GM12891 (cell line): ENCODE measurements at regions not wholly inside any gene's neighbourhood (a gene's known extent, or its start where the extent isn't known, plus 50 kb on each side); places are given as distances from the start of the nearest gene placed in this dataset.

Experiments
- PAX5 ChIP-seq: IDR thresholded peaks from 2 replicates; pipeline ENCODE4 v1.6.1; 2011; ENCODE audit warnings: low read length, moderate library complexity, mild to moderate bottlenecking; ENCODE audit not compliant: insufficient read depth, severe bottlenecking
- POLR2A ChIP-seq: IDR thresholded peaks from 2 replicates; pipeline ENCODE4 v1.6.1; 2011; ENCODE audit warnings: low read depth, low read length, control low read depth
- POLR2AphosphoS5 ChIP-seq: IDR thresholded peaks from 2 replicates; pipeline ENCODE4 v1.6.1; 2011; ENCODE audit warnings: low read depth, low read length, control low read depth
- POU2F2 ChIP-seq: IDR thresholded peaks from 2 replicates; pipeline ENCODE4 v1.6.1; 2011; ENCODE audit warnings: low read depth, mild to moderate bottlenecking, control low read depth, low read length, moderate library complexity
- SPI1 ChIP-seq: IDR thresholded peaks from 2 replicates; pipeline ENCODE4 v1.6.1; 2011; ENCODE audit warnings: low read depth, low read length, control low read depth
- TAF1 ChIP-seq: IDR thresholded peaks from 2 replicates; pipeline ENCODE4 v1.6.1; 2011; ENCODE audit warnings: low read depth, low read length, control low read depth

DNA sequence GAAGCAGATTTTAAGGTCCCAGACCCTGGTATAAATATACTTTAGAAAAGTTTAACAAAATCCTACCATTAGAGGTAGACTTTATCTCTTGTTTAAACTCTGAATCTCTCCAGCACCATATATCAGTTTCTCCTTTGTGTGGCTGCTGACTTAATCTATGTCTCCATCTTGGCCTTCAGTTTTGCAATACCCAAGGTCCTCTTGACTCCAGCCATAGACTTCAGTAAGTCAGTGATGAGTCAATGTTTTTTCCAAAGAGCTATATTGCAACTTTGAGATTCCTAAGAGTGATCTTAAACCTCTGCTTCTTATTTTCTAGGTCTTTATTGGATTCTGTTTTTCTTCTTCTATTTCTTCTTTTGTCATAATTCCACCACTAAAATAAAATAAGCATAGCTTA is 50.8 kb upstream of the ADGRL3 start:
- no peak for TF ChIP-seq POLR2A
- TF ChIP-seq POLR2AphosphoS5, result no peak
- no peak for TF ChIP-seq TAF1
- no peak for TF ChIP-seq PAX5
- no peak for TF ChIP-seq POU2F2
- TF ChIP-seq SPI1, result no peak
